CD4-positive, CD25-positive, alpha-beta regulatory T cell (primary cell): ENCODE measurements at regions not wholly inside any gene's neighbourhood (a gene's known extent, or its start where the extent isn't known, plus 50 kb on each side); places are given as distances from the start of the nearest gene placed in this dataset.
"Not testable (repeated sequence)": the region's sequence is repeated elsewhere in the genome, so short reads cannot be mapped to it uniquely, and the experiment has no call there.

Experiments
- ATAC-seq, 2 donors: fragments of 150-1000 bp; cut with Tn5 transposase; one replicate each; pipeline ENCODE4 v1.10.0; 2021; ENCODE audit warnings: low read depth in 2 of 2, moderate number of reproducible peaks in 2 of 2, moderate library complexity in 1 of 2
- DNase-seq, 3 donors: peaks; one replicate each; pipeline versions ENCODE4 v3.0.0 to v3.0.0-alpha.2; 2012 to 2022; ENCODE audit warnings: mixed read lengths in 1 of 3
- H3K27ac ChIP-seq: one replicate; pipeline ENCODE4 v1.7.0; 2013; ENCODE audit warnings: mild to moderate bottlenecking, low read length; ENCODE audit not compliant: insufficient read depth, poor library complexity, severe bottlenecking
- H3K27me3 ChIP-seq: one replicate; pipeline ENCODE4 v1.7.0; 2013; ENCODE audit warnings: low read length; ENCODE audit not compliant: control insufficient read depth, insufficient read depth
- H3K36me3 ChIP-seq: one replicate; pipeline ENCODE4 v1.7.0; 2013; ENCODE audit warnings: mild to moderate bottlenecking, low read length, moderate library complexity; ENCODE audit not compliant: control insufficient read depth, insufficient read depth
- H3K4me1 ChIP-seq: 2 replicates; pipeline ENCODE4 v1.7.0; 2013; ENCODE audit warnings: mild to moderate bottlenecking, low read length; ENCODE audit not compliant: insufficient read depth, control insufficient read depth, poor library complexity, severe bottlenecking
- H3K4me3 ChIP-seq: one replicate; pipeline ENCODE4 v1.7.0; 2013; ENCODE audit warnings: low read depth, mild to moderate bottlenecking, low read length, moderate library complexity
- H3K9me3 ChIP-seq, 2 experiments: 1 replicate in 1 of 2; 2 replicates in 1 of 2; pipeline ENCODE4 v1.7.0; 2013; ENCODE audit warnings: low read length in 2 of 2, mild to moderate bottlenecking in 1 of 2, moderate library complexity in 1 of 2; ENCODE audit not compliant: control insufficient read depth in 2 of 2
- H3K27ac Mint-ChIP-seq, 3 donors: one replicate each; pipeline ENCODE4 v1.8.0; 2020 to 2022; ENCODE audit warnings: mild to moderate bottlenecking in 3 of 3, mixed read lengths in 3 of 3, moderate library complexity in 2 of 3
- H3K27me3 Mint-ChIP-seq: one replicate; pipeline ENCODE4 v1.8.0; 2022; ENCODE audit warnings: mild to moderate bottlenecking, mixed read lengths
- H3K36me3 Mint-ChIP-seq: one replicate; pipeline ENCODE4 v1.8.0; 2020; ENCODE audit warnings: mixed read lengths
- H3K4me1 Mint-ChIP-seq, 4 donors: one replicate each; pipeline ENCODE4 v1.8.0; 2020 to 2022; ENCODE audit warnings: mixed read lengths in 4 of 4, mild to moderate bottlenecking in 1 of 4
- H3K4me3 Mint-ChIP-seq, 4 donors: one replicate each; pipeline ENCODE4 v1.8.0; 2020 to 2022; ENCODE audit warnings: mild to moderate bottlenecking in 4 of 4, mixed read lengths in 4 of 4, moderate library complexity in 3 of 4
- H3K9me3 Mint-ChIP-seq, 7 donors: one replicate each; pipeline ENCODE4 v1.8.0; 2020 to 2022; ENCODE audit warnings: mixed read lengths in 7 of 7, mild to moderate bottlenecking in 3 of 7, moderate library complexity in 2 of 7

DNA sequence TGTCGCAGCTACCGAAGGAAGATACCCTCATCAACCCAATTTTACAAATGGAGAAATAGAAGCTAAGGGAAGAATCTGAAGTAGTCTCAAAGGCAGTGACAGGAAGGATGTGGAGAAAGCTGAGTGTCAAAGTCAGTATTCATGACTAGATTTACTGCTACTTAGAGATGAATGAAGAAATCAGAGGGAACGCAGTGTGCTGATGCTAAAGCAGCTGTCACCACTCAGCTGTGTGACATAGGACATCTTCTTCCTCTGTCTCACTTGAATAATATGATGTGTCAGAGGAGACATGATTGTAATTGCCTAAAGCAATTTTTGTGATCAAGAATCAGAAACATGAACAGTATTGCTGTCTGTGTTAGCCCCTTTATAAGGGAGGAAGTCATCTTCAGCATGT, 54.1 kb downstream of the RAB6D start:
- H3K9me3 ChIP-seq, H3K36me3 ChIP-seq, H3K4me3 Mint-ChIP-seq, H3K4me1 ChIP-seq, H3K27ac ChIP-seq, H3K9me3 Mint-ChIP-seq, ATAC-seq, H3K4me1 Mint-ChIP-seq, DNase-seq, H3K4me3 ChIP-seq, H3K36me3 Mint-ChIP-seq, H3K27me3 Mint-ChIP-seq, H3K27me3 ChIP-seq: not testable (repeated sequence)
- peak overlapping the region in 1 of 3 donors; percentile 2 for H3K27ac Mint-ChIP-seq

DNA sequence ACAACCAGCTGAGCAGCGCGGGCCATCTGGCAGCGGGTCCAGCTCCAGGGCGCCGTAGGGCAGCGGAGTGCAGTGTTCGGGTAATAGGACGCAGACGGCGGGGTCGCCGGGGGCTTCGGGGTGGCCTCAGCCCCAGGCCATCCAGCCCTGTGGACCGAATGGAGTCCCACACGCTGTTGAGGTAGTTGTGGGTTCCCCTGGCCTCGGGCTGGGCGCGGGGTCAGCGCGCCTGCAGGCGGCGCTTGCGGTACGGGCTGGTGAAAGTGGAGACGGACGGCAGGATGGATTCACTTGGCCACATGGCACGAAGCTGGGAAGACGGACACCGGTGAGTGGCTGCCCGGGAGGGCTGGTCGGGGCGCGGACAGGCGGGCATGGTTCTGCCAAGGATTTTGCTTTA, 63.8 kb downstream of the RAB6D start:
- not testable (repeated sequence) for H3K4me3 Mint-ChIP-seq, H3K27ac ChIP-seq, ATAC-seq, H3K4me1 Mint-ChIP-seq, H3K27me3 ChIP-seq, H3K4me1 ChIP-seq, DNase-seq, H3K36me3 ChIP-seq, H3K27me3 Mint-ChIP-seq, H3K27ac Mint-ChIP-seq, H3K4me3 ChIP-seq, H3K36me3 Mint-ChIP-seq, H3K9me3 ChIP-seq, H3K9me3 Mint-ChIP-seq

DNA sequence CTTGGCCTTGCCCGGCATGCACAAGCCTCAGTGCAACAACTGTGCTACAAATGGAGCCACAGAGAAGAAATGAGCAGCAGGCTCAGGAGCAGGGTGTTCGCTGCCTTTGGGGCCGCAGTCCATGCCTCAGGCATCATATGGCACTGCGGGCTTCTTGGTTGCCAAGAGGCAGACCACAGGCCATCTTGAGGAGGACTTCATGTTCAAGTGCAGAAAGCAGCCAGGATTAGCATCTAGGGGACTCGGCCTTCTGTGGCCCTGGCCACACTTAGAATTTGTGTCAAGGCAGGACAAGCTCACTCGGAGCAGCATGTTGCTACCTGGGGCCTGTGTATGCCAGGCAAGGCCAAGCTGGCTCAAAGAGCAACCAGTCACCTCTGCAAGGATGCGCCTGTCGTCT, 68.5 kb downstream of the POTEE start:
- not testable (repeated sequence) for H3K4me1 Mint-ChIP-seq, H3K4me3 ChIP-seq, H3K27ac Mint-ChIP-seq, H3K27me3 Mint-ChIP-seq, H3K9me3 ChIP-seq, ATAC-seq, H3K4me3 Mint-ChIP-seq, H3K9me3 Mint-ChIP-seq, H3K36me3 ChIP-seq, H3K36me3 Mint-ChIP-seq, H3K4me1 ChIP-seq, DNase-seq, H3K27me3 ChIP-seq, H3K27ac ChIP-seq

DNA sequence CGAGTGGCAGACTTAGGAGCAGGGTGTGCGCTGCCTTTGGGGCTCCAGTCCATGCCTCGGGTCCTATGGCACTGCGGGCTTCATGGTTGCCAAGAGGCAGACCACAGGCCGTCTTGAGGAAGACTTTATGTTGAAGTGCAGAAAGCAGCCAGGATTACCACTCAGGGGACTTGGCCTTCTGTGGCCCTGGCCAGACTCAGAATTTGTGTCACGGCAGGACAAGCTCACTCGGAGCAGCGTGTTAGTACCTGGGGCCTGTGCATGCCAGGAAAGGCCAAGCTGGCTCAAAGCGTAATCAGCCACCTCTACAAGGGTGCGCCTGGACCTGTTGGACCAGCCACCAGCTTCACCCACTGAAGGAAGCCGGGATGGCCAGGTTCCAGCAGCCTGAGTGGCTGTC, 68.0 kb downstream of the POTEE start:
- not testable (repeated sequence) for DNase-seq, H3K27ac ChIP-seq, H3K36me3 ChIP-seq, H3K4me3 ChIP-seq, H3K4me1 ChIP-seq, H3K9me3 ChIP-seq, ATAC-seq, H3K27ac Mint-ChIP-seq, H3K36me3 Mint-ChIP-seq, H3K4me1 Mint-ChIP-seq, H3K9me3 Mint-ChIP-seq, H3K4me3 Mint-ChIP-seq, H3K27me3 ChIP-seq, H3K27me3 Mint-ChIP-seq

DNA sequence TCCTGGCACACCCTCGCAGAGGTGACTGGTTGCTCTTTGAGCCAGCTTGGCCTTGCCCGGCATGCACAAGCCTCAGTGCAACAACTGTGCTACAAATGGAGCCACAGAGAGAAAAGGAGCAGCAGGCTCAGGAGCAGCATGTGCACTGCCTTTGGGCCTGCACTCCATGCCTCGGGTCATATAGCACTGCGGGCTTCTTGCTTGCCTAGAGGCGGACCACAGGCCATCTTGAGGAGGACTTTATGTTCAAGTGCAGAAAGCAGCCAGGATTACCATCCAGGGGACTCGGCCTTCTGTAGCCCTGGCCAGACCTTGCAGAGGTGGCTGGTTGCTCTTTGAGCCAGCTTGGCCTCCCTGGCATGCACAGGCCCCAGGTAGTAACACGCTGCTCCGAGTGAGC, 62.7 kb downstream of the POTEE start:
- H3K27me3 Mint-ChIP-seq, H3K27me3 ChIP-seq, H3K4me3 Mint-ChIP-seq, H3K27ac Mint-ChIP-seq, H3K9me3 ChIP-seq, H3K9me3 Mint-ChIP-seq, ATAC-seq, H3K4me1 Mint-ChIP-seq, H3K36me3 ChIP-seq, H3K27ac ChIP-seq, H3K4me1 ChIP-seq, H3K36me3 Mint-ChIP-seq, H3K4me3 ChIP-seq, DNase-seq: not testable (repeated sequence)

DNA sequence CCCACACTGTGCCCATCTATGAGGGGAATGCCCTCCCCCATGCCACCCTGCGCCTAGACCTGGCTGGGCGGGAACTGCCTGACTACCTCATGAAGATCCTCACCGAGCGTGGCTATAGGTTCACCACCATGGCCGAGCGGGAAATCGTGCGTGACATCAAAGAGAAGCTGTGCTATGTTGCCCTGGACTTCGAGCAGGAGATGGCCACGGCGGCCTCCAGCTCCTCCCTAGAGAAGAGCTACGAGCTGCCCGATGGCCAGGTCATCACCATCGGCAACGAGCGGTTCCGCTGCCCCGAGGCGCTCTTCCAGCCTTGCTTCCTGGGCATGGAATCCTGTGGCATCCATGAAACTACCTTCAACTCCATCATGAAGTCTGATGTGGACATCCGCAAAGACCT, 54.7 kb downstream of the POTEE start:
- H3K4me1 Mint-ChIP-seq, H3K36me3 ChIP-seq, H3K36me3 Mint-ChIP-seq, H3K27ac ChIP-seq, H3K27me3 ChIP-seq, H3K9me3 ChIP-seq, H3K27ac Mint-ChIP-seq, ATAC-seq, DNase-seq, H3K4me1 ChIP-seq, H3K4me3 Mint-ChIP-seq, H3K4me3 ChIP-seq, H3K9me3 Mint-ChIP-seq, H3K27me3 Mint-ChIP-seq: not testable (repeated sequence)
